AG04450 (cell line): ENCODE measurements at regions not wholly inside any gene's neighbourhood (a gene's known extent, or its start where the extent isn't known, plus 50 kb on each side); places are given as distances from the start of the nearest gene placed in this dataset.

ENCODE experiments used
- CTCF ChIA-PET: fragments of 300-600, 350-600 bp; formaldehyde crosslinking; extraction: SDS; loops from one replicate; lab custom pipeline; 2022; ENCODE audit warnings: antibody characterized with exemption, inconsistent platforms; lab: Charles Lee
- POLR2A ChIA-PET: fragments of 350-600 bp; formaldehyde crosslinking; extraction: SDS; loops from one replicate; lab custom pipeline; 2021; ENCODE audit warnings: antibody characterized with exemption, inconsistent platforms; lab: Yijun Ruan, JAX
- DNase-seq: peaks from one replicate; pipeline ENCODE4 v3.0.0-alpha.2; 2011; ENCODE audit warnings: low read depth, low spot score
- H3K27ac ChIP-seq: one replicate; pipeline ENCODE4 v1.5.1; 2012; ENCODE audit warnings: low read depth, low read length, control low read depth
- H3K27me3 ChIP-seq: one replicate; pipeline ENCODE4 v1.6.0; 2012; ENCODE audit warnings: low read length; ENCODE audit not compliant: control insufficient read depth, insufficient read depth
- H3K4me3 ChIP-seq: 2 replicates; pipeline ENCODE4 v1.5.1; 2011; ENCODE audit warnings: mild to moderate bottlenecking, low read depth, low read length, control low read depth
- H3K9me3 ChIP-seq: 2 replicates; pipeline ENCODE4 v1.5.1; 2012; ENCODE audit warnings: low read length; ENCODE audit not compliant: control insufficient read depth, insufficient read depth
- TF ChIP-seq, protein P1 (sequence below): IDR thresholded peaks from 2 replicates; pipeline ENCODE4 v1.5.1; 2011; ENCODE audit warnings: low read depth, low read length, control low read depth, inconsistent platforms

DNA sequence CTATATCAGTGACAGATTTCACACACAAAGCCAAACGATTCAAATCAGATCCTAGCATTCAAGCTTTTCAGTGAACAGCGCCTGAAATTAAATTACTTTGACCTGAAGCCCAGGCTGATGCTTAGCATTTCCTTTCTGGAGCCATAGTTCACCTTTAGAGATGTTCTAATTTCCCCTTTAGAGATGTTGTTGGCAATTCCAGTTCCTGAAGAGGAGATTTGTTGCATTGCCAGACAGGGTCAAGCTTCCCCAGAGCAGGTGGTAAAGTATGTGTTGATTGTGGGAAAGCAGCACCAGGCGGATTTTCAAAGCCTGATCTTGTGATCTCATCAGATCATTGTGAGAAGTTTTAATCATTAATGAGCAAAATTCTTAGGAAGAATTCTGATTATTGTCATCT is 609.8 kb upstream of the KLF12 start:
- ChIA-PET POLR2A (no interaction called here), CTCF (no interaction called here)
- DNase-seq = no peak
- no peaks in the 10 kb centered on the region for H3K27me3 ChIP-seq
- TF ChIP-seq, protein P1, sequence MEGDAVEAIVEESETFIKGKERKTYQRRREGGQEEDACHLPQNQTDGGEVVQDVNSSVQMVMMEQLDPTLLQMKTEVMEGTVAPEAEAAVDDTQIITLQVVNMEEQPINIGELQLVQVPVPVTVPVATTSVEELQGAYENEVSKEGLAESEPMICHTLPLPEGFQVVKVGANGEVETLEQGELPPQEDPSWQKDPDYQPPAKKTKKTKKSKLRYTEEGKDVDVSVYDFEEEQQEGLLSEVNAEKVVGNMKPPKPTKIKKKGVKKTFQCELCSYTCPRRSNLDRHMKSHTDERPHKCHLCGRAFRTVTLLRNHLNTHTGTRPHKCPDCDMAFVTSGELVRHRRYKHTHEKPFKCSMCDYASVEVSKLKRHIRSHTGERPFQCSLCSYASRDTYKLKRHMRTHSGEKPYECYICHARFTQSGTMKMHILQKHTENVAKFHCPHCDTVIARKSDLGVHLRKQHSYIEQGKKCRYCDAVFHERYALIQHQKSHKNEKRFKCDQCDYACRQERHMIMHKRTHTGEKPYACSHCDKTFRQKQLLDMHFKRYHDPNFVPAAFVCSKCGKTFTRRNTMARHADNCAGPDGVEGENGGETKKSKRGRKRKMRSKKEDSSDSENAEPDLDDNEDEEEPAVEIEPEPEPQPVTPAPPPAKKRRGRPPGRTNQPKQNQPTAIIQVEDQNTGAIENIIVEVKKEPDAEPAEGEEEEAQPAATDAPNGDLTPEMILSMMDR = no peak
- H3K9me3 ChIP-seq = no peaks in the 10 kb centered on the region
- H3K27ac ChIP-seq = no peak overlapping the region
- H3K4me3 ChIP-seq = no peak overlapping the region

DNA sequence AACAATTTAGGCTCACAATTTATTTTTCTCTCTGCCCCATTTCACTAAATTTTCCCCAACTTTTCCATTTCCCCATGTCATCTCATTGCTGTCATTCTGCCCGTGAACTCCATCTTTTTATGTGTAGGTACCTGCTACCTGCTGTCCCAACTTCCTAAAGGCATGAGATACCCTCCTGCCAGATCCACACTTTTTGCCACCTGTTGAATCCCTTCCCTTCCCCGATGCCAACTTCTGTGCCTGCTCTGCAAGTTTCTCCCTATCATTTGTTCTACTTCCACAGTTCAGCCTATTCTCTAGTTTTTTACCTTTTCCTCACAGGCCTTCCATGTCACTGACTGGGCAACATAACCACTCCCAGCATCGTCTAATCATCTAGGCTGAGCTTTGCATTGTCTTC is 607.5 kb upstream of the KLF12 start:
- Histone ChIP-seq H3K4me3 (no peak overlapping the region), H3K9me3 (no peaks in the 10 kb centered on the region), H3K27me3 (no peaks in the 10 kb centered on the region), H3K27ac (no peak overlapping the region)
- DNase-seq = no peak
- TF ChIP-seq, protein P1 = no peak
- POLR2A ChIA-PET = no interaction called here
- CTCF ChIA-PET = no interaction called here

DNA sequence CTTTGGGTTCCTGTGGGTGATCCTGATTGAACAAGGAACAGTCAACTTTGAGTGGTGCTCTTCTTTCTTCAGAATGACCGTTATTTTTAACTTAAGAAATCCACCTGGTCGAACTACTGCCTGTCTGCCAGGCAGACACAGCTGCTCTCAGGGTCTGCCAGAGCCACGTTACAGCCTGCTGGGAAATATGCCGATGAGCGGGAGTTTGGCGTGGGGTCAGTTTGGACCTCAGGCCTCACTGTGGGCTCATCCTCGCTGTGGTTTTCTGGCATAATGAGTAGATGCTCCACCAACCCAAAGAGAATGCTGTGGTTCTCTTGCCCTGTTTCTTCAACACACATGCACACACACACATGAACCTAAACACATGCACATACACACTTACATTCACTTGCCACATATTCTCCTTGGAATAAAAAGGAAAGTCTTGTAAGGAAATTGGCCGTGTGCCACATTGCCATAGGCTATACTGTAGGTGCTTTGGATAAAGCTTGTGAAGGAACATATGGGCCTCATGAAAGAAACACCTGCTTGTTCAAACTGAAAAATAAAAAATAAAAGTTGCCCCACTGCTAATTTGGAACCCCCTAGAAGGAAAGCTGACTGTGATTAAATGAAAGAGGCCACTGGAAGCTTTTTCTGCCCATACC is 598.7 kb upstream of the KLF12 start:
- POLR2A ChIA-PET = no interaction called here

DNA sequence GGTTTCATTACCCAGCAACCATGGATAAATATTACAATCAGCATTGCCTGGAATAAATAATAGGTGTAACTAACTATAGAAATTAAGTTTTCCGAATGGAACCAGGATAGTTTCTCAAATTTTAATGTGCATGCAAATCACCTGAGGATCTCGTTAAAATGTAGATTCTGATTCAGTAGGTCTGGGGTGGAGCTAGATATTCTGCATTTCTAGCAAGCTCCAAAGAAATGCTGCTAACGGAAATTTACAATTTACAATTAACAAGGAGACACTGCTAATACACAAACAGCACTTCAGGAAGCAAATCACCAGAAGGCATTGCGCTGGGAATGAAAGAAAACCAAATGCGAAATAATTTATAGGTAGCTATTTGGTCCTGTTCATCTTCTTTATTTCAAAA is 597.5 kb upstream of the KLF12 start:
- H3K4me3 ChIP-seq = no peak overlapping the region
- no peaks in the 10 kb centered on the region for H3K9me3 ChIP-seq
- TF ChIP-seq, protein P1 = no peak
- H3K27ac ChIP-seq = no peak overlapping the region
- no peak for DNase-seq
- H3K27me3 ChIP-seq = no peaks in the 10 kb centered on the region
- ChIA-PET POLR2A (no interaction called here), CTCF (interaction anchor here (0.6 kb wide), 1 partner anchor 1923 kb away, joined by 4 read pairs; no protein-coding TSS in a partner anchor)

More for the DNA sequence above, 598.7 kb upstream of the KLF12 start:
- CTCF ChIA-PET = no interaction called here
- no peak overlapping the region for H3K27ac ChIP-seq
- H3K27me3 ChIP-seq = no peaks in the 10 kb centered on the region
- no peak for DNase-seq
- no peaks in the 10 kb centered on the region for H3K9me3 ChIP-seq
- H3K4me3 ChIP-seq = no peak overlapping the region
- TF ChIP-seq, protein P1 = no peak

DNA sequence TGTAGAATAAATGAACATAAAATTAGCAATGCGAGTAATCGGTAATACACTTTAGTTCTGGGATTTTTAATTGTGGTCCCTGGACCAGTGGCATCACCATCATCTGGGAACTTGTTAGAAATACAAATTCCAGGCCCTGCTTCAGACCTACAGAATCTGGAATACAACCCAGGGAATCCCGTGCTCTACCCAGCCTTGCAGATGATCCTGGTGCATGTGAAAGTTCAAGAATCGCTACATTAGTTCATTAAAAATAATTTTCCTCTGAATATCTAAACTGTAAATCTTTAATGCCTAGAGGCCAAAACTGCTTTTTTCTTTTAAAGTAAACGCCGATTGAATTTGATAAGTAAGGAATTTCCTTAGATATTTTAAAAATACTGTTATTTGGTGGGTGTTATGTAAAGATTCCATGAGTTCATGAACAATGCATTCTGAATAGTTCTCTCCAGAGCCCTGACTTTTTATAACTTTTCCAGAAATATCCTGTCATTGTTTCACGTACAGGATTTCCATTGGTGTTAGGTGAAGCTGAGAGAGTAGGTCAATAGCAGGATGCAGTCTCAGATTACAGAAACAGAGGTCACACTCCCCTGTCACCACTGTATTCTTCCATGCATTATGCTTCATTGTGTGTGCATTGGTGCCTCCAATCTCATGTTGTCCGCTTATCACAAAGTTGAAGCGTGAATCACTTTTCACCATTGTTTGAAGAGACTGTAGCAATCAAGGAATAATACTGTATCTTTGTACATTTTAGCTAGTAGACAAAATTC is 596.5 kb upstream of the KLF12 start:
- Histone ChIP-seq H3K27ac (no peak overlapping the region), H3K4me3 (no peak overlapping the region), H3K27me3 (no peaks in the 10 kb centered on the region), H3K9me3 (no peaks in the 10 kb centered on the region)
- DNase-seq = no peak
- POLR2A ChIA-PET = no interaction called here
- TF ChIP-seq, protein P1 = no peak
- CTCF ChIA-PET = no interaction called here
